GM23338 (cell line): ENCODE measurements at regions not wholly inside any gene's neighbourhood (a gene's known extent, or its start where the extent isn't known, plus 50 kb on each side); places are given as distances from the start of the nearest gene placed in this dataset.

ENCODE experiments used
- ATAC-seq: fragments of 200-7000 bp; cut with Tn5 transposase; 3 replicates; pipeline ENCODE4 v1.9.1; 2020
- DNase-seq: peaks from one replicate; pipeline ENCODE4 v3.0.0-alpha.2; 2015; ENCODE audit warnings: low spot score
- H2AFZ ChIP-seq: fragments of 200-600 bp; sonication (generic); 2 replicates; pipeline ENCODE4 v1.8.0; 2016; ENCODE audit warnings: antibody characterized with exemption, mild to moderate bottlenecking, moderate library complexity
- H3F3A ChIP-seq: fragments of 200-600 bp; sonication (generic); replicated peaks from 2 replicates; pipeline ENCODE4 v1.8.0; 2017; ENCODE audit warnings: antibody characterized with exemption, mixed run types, low read depth
- H3K27ac ChIP-seq: fragments of 200-600 bp; sonication (generic); 2 replicates; pipeline ENCODE4 v1.6.1; 2016; ENCODE audit warnings: low read depth
- H3K27me3 ChIP-seq: fragments of 200-600 bp; sonication (generic); 2 replicates; pipeline ENCODE4 v1.8.0; 2016; ENCODE audit warnings: mild to moderate bottlenecking, mixed run types, moderate library complexity; ENCODE audit not compliant: insufficient read depth
- H3K36me3 ChIP-seq: fragments of 200-600 bp; sonication (generic); 2 replicates; pipeline ENCODE4 v1.8.0; 2016; ENCODE audit warnings: mild to moderate bottlenecking; ENCODE audit not compliant: insufficient read depth
- H3K4me1 ChIP-seq: fragments of 200-600 bp; sonication (generic); 2 replicates; pipeline ENCODE4 v1.8.0; 2016; ENCODE audit warnings: mild to moderate bottlenecking, moderate library complexity; ENCODE audit not compliant: insufficient read depth
- H3K4me2 ChIP-seq: fragments of 200-600 bp; sonication (generic); 2 replicates; pipeline ENCODE4 v1.7.1; 2017; ENCODE audit warnings: mixed run types
- H3K4me3 ChIP-seq: fragments of 200-600 bp; sonication (generic); 2 replicates; pipeline ENCODE4 v1.6.1; 2016; ENCODE audit warnings: mixed run types
- H3K79me2 ChIP-seq: fragments of 200-600 bp; sonication (generic); replicated peaks from 2 replicates; pipeline ENCODE4 v1.8.0; 2017; ENCODE audit warnings: mild to moderate bottlenecking; ENCODE audit not compliant: insufficient read depth
- H3K9me2 ChIP-seq: fragments of 200-600 bp; sonication (generic); 2 replicates; pipeline ENCODE4 v1.8.0; 2017; ENCODE audit not compliant: insufficient read depth
- H4K20me1 ChIP-seq: fragments of 200-600 bp; sonication (generic); replicated peaks from 2 replicates; pipeline ENCODE4 v1.8.0; 2017; ENCODE audit warnings: mild to moderate bottlenecking; ENCODE audit not compliant: insufficient read depth
- H3K27ac Mint-ChIP-seq: 2 replicates; pipeline ENCODE4 v1.8.0; 2020; ENCODE audit warnings: inconsistent platforms, mild to moderate bottlenecking, moderate library complexity, mixed read lengths
- H3K27me3 Mint-ChIP-seq: 3 replicates; pipeline ENCODE4 v1.8.0; 2022; ENCODE audit warnings: low read depth, mild to moderate bottlenecking, moderate library complexity, mixed read lengths, inconsistent platforms; ENCODE audit not compliant: insufficient read depth, poor library complexity
- H3K36me3 Mint-ChIP-seq: 3 replicates; pipeline ENCODE4 v1.8.0; 2021; ENCODE audit warnings: low read depth, mild to moderate bottlenecking, inconsistent platforms, moderate library complexity, mixed read lengths
- H3K4me1 Mint-ChIP-seq: 3 replicates; pipeline ENCODE4 v1.8.0; 2020; ENCODE audit warnings: mild to moderate bottlenecking, inconsistent platforms, mixed read lengths
- H3K4me3 Mint-ChIP-seq: 3 replicates; pipeline ENCODE4 v1.8.0; 2021; ENCODE audit warnings: moderate library complexity, mild to moderate bottlenecking, inconsistent platforms, mixed read lengths
- H3K9me3 Mint-ChIP-seq: 3 replicates; pipeline ENCODE4 v1.8.0; 2020; ENCODE audit warnings: moderate library complexity, mild to moderate bottlenecking, inconsistent platforms, mixed read lengths
- EZH2 ChIP-seq: fragments of 200-600 bp; sonication (generic); IDR thresholded peaks from one replicate; pipeline ENCODE4 v1.8.0; 2017; ENCODE audit warnings: antibody characterized with exemption, mild to moderate bottlenecking, low read depth; ENCODE audit not compliant: unreplicated experiment
- EZH2phosphoT487 ChIP-seq: fragments of 200-600 bp; sonication (generic); IDR thresholded peaks from one replicate; pipeline ENCODE4 v1.8.1; 2018; ENCODE audit warnings: antibody characterized with exemption; ENCODE audit not compliant: unreplicated experiment
- JUNB ChIP-seq: IDR thresholded peaks from one replicate; pipeline ENCODE4 v1.6.1; 2016; ENCODE audit warnings: antibody characterized with exemption; ENCODE audit not compliant: unreplicated experiment
- NANOG ChIP-seq: IDR thresholded peaks from 2 replicates; pipeline ENCODE4 v1.6.1; 2016; ENCODE audit warnings: antibody characterized with exemption, borderline replicate concordance
- POLR2AphosphoS5 ChIP-seq: IDR thresholded peaks from 2 replicates; pipeline ENCODE4 v1.6.1; 2016; ENCODE audit warnings: antibody characterized with exemption, low read depth
- ZNF331 ChIP-seq: fragments of 250-450 bp; sonication (Bioruptor Pico); IDR thresholded peaks from 2 replicates; pipeline ENCODE4 v1.5.0; 2020; ENCODE audit warnings: low read depth, mild to moderate bottlenecking, moderate library complexity
- TF ChIP-seq, protein P1 (sequence below): fragments of 250-450 bp; sonication (Bioruptor Pico); IDR thresholded peaks from 2 replicates; pipeline ENCODE4 v1.5.0; 2020; ENCODE audit warnings: mild to moderate bottlenecking, moderate library complexity
- TF ChIP-seq, protein P2 (sequence below), 2 experiments: fragments of 200-600 bp in 1 of 2; sonication (generic) in 1 of 2; conservative IDR thresholded peaks; 2 replicates each; pipeline versions ENCODE4 v1.5.1 to v1.6.1; 2016 to 2017; ENCODE audit warnings: antibody characterized with exemption in 2 of 2, low read depth in 2 of 2, mild to moderate bottlenecking in 2 of 2, moderate library complexity in 1 of 2
- TF ChIP-seq, protein P3 (sequence below): IDR thresholded peaks from one replicate; pipeline ENCODE4 v1.6.1; 2018; ENCODE audit warnings: antibody characterized with exemption; ENCODE audit not compliant: unreplicated experiment

DNA sequence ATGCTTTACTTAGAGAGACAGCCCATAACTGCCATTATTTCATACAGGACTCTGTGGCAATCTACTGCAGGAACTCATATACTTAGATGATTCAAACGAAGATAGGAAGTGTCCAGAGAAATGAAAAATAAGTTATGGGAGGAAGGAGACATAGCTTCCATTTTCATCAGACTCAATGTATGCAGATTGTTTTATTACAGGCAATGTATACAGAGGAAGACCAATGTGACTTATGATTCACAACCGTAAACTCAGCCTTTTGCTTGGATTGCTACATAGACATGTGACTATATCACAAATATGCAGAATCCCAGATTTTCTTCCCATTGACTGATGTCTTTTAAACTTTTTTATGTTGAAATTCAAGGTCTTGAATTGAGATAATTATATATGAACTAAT is 793.4 kb downstream of the SATB2 start:
- no peak overlapping the region for H3K4me3 Mint-ChIP-seq
- Histone ChIP-seq H3K27me3 (no peaks in the 10 kb centered on the region), H2AFZ (no peak overlapping the region), H3K9me2 (no peaks in the 10 kb centered on the region), H3K4me3 (no peak overlapping the region), H3K4me1 (no peaks in the 10 kb centered on the region), H3K27ac (no peak overlapping the region), H3K36me3 (no peaks in the 10 kb centered on the region), H3K4me2 (no peak overlapping the region), H3F3A (no peaks in the 10 kb centered on the region), H3K79me2 (no peaks in the 10 kb centered on the region), H4K20me1 (no peaks in the 10 kb centered on the region)
- ATAC-seq (no peak), DNase-seq (no peak)
- H3K9me3 Mint-ChIP-seq, result no peaks in the 10 kb centered on the region
- no peaks in the 10 kb centered on the region for H3K36me3 Mint-ChIP-seq
- H3K4me1 Mint-ChIP-seq, result no peaks in the 10 kb centered on the region
- H3K27ac Mint-ChIP-seq, result no peak overlapping the region
- H3K27me3 Mint-ChIP-seq, result peaks cover 4% of the 10 kb centered on the region
- TF ChIP-seq POLR2AphosphoS5, result no peak
- TF ChIP-seq JUNB, result no peak
- TF ChIP-seq, protein P1, sequence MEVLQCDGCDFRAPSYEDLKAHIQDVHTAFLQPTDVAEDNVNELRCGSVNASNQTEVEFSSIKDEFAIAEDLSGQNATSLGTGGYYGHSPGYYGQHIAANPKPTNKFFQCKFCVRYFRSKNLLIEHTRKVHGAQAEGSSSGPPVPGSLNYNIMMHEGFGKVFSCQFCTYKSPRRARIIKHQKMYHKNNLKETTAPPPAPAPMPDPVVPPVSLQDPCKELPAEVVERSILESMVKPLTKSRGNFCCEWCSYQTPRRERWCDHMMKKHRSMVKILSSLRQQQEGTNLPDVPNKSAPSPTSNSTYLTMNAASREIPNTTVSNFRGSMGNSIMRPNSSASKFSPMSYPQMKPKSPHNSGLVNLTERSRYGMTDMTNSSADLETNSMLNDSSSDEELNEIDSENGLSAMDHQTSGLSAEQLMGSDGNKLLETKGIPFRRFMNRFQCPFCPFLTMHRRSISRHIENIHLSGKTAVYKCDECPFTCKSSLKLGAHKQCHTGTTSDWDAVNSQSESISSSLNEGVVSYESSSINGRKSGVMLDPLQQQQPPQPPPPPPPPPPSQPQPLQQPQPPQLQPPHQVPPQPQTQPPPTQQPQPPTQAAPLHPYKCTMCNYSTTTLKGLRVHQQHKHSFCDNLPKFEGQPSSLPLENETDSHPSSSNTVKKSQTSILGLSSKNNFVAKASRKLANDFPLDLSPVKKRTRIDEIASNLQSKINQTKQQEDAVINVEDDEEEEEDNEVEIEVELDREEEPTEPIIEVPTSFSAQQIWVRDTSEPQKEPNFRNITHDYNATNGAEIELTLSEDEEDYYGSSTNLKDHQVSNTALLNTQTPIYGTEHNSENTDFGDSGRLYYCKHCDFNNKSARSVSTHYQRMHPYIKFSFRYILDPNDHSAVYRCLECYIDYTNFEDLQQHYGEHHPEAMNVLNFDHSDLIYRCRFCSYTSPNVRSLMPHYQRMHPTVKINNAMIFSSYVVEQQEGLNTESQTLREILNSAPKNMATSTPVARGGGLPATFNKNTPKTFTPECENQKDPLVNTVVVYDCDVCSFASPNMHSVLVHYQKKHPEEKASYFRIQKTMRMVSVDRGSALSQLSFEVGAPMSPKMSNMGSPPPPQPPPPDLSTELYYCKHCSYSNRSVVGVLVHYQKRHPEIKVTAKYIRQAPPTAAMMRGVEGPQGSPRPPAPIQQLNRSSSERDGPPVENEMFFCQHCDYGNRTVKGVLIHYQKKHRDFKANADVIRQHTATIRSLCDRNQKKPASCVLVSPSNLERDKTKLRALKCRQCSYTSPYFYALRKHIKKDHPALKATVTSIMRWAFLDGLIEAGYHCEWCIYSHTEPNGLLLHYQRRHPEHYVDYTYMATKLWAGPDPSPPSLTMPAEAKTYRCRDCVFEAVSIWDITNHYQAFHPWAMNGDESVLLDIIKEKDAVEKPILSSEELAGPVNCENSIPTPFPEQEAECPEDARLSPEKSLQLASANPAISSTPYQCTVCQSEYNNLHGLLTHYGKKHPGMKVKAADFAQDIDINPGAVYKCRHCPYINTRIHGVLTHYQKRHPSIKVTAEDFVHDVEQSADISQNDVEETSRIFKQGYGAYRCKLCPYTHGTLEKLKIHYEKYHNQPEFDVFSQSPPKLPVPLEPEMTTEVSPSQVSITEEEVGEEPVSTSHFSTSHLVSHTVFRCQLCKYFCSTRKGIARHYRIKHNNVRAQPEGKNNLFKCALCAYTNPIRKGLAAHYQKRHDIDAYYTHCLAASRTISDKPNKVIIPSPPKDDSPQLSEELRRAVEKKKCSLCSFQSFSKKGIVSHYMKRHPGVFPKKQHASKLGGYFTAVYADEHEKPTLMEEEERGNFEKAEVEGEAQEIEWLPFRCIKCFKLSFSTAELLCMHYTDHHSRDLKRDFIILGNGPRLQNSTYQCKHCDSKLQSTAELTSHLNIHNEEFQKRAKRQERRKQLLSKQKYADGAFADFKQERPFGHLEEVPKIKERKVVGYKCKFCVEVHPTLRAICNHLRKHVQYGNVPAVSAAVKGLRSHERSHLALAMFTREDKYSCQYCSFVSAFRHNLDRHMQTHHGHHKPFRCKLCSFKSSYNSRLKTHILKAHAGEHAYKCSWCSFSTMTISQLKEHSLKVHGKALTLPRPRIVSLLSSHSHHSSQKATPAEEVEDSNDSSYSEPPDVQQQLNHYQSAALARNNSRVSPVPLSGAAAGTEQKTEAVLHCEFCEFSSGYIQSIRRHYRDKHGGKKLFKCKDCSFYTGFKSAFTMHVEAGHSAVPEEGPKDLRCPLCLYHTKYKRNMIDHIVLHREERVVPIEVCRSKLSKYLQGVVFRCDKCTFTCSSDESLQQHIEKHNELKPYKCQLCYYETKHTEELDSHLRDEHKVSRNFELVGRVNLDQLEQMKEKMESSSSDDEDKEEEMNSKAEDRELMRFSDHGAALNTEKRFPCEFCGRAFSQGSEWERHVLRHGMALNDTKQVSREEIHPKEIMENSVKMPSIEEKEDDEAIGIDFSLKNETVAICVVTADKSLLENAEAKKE (CRISPR knock-in tag), result no peak
- TF ChIP-seq, protein P2, sequence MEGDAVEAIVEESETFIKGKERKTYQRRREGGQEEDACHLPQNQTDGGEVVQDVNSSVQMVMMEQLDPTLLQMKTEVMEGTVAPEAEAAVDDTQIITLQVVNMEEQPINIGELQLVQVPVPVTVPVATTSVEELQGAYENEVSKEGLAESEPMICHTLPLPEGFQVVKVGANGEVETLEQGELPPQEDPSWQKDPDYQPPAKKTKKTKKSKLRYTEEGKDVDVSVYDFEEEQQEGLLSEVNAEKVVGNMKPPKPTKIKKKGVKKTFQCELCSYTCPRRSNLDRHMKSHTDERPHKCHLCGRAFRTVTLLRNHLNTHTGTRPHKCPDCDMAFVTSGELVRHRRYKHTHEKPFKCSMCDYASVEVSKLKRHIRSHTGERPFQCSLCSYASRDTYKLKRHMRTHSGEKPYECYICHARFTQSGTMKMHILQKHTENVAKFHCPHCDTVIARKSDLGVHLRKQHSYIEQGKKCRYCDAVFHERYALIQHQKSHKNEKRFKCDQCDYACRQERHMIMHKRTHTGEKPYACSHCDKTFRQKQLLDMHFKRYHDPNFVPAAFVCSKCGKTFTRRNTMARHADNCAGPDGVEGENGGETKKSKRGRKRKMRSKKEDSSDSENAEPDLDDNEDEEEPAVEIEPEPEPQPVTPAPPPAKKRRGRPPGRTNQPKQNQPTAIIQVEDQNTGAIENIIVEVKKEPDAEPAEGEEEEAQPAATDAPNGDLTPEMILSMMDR (conservative IDR thresholded peaks at IDR 0.05; ENCODE audit: low read depth in 2 of 2), result no peak
- no peak for TF ChIP-seq NANOG
- TF ChIP-seq, protein P3, sequence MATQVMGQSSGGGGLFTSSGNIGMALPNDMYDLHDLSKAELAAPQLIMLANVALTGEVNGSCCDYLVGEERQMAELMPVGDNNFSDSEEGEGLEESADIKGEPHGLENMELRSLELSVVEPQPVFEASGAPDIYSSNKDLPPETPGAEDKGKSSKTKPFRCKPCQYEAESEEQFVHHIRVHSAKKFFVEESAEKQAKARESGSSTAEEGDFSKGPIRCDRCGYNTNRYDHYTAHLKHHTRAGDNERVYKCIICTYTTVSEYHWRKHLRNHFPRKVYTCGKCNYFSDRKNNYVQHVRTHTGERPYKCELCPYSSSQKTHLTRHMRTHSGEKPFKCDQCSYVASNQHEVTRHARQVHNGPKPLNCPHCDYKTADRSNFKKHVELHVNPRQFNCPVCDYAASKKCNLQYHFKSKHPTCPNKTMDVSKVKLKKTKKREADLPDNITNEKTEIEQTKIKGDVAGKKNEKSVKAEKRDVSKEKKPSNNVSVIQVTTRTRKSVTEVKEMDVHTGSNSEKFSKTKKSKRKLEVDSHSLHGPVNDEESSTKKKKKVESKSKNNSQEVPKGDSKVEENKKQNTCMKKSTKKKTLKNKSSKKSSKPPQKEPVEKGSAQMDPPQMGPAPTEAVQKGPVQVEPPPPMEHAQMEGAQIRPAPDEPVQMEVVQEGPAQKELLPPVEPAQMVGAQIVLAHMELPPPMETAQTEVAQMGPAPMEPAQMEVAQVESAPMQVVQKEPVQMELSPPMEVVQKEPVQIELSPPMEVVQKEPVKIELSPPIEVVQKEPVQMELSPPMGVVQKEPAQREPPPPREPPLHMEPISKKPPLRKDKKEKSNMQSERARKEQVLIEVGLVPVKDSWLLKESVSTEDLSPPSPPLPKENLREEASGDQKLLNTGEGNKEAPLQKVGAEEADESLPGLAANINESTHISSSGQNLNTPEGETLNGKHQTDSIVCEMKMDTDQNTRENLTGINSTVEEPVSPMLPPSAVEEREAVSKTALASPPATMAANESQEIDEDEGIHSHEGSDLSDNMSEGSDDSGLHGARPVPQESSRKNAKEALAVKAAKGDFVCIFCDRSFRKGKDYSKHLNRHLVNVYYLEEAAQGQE, result no peak
- no peak for TF ChIP-seq EZH2
- no peak for TF ChIP-seq EZH2phosphoT487
- no peak for TF ChIP-seq ZNF331 (CRISPR knock-in tag)
